Type B pancreatic cell (in vitro differentiated cells): ENCODE measurements at regions not wholly inside any gene's neighbourhood (a gene's known extent, or its start where the extent isn't known, plus 50 kb on each side); places are given as distances from the start of the nearest gene placed in this dataset.
"Not testable (repeated sequence)": the region's sequence is repeated elsewhere in the genome, so short reads cannot be mapped to it uniquely, and the experiment has no call there.

Source experiments
- DNase-seq: peaks from one replicate; pipeline ENCODE4 v3.0.0; 2021; ENCODE audit warnings: mixed read lengths; ENCODE audit not compliant: unreplicated experiment; ENCODE audit errors: extremely low spot score
- H3K27ac Mint-ChIP-seq: 2 replicates; pipeline ENCODE4 v1.8.0; 2021; ENCODE audit warnings: mild to moderate bottlenecking, mixed read lengths
- H3K27me3 Mint-ChIP-seq: 2 replicates; pipeline ENCODE4 v1.8.0; 2021; ENCODE audit warnings: mixed read lengths
- H3K36me3 Mint-ChIP-seq: 2 replicates; pipeline ENCODE4 v1.8.0; 2021; ENCODE audit warnings: mixed read lengths
- H3K4me1 Mint-ChIP-seq: one replicate; pipeline ENCODE4 v1.8.0; 2021; ENCODE audit warnings: mixed read lengths; ENCODE audit not compliant: unreplicated experiment
- H3K4me3 Mint-ChIP-seq: 2 replicates; pipeline ENCODE4 v1.8.0; 2021; ENCODE audit warnings: mild to moderate bottlenecking, mixed read lengths
- H3K9me3 Mint-ChIP-seq: 2 replicates; pipeline ENCODE4 v1.8.0; 2021; ENCODE audit warnings: mixed read lengths
- CTCF ChIP-seq: fragments of 200-600 bp; sonication (generic); conservative IDR thresholded peaks from 2 replicates; pipeline ENCODE4 v1.5.0; 2021; ENCODE audit warnings: antibody characterized with exemption, mild to moderate bottlenecking

- no peak for DNase-seq
- H3K27ac Mint-ChIP-seq: no peak overlapping the region
- no peak for TF ChIP-seq CTCF
- no peak overlapping the region for H3K4me3 Mint-ChIP-seq
- no peaks in the 10 kb centered on the region for H3K27me3 Mint-ChIP-seq
- H3K9me3 Mint-ChIP-seq: no peaks in the 10 kb centered on the region
- no peaks in the 10 kb centered on the region for H3K36me3 Mint-ChIP-seq
- H3K4me1 Mint-ChIP-seq: no peaks in the 10 kb centered on the region
Measured at GRCh38 chr16:59463776-59464175, 729.7 kb upstream of the GOT2 start.

DNA sequence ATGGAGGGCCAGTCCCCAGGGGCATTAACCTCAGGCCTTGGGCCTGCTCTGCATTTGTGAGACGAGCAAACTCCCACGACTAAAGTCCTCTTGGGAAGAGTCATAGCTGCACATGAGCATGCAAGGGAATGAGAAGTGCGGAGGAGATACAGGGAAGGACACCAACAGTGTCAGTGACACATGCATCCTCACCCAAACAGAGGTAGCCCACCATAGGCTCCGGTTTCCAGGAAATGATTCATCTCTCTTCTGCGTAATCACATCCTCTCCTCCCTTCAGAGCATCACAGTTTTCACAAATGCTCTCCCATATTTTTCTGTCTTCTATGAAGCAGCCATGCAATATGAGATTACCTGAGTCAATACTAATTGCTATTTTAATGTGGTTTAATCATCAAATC, 725.7 kb upstream of the GOT2 start:
- H3K36me3 Mint-ChIP-seq: no peaks in the 10 kb centered on the region
- H3K9me3 Mint-ChIP-seq: no peaks in the 10 kb centered on the region
- H3K27me3 Mint-ChIP-seq: no peaks in the 10 kb centered on the region
- no peak for DNase-seq
- no peak overlapping the region for H3K27ac Mint-ChIP-seq
- H3K4me1 Mint-ChIP-seq: no peaks in the 10 kb centered on the region
- H3K4me3 Mint-ChIP-seq: no peak overlapping the region
- no peak for TF ChIP-seq CTCF

DNA sequence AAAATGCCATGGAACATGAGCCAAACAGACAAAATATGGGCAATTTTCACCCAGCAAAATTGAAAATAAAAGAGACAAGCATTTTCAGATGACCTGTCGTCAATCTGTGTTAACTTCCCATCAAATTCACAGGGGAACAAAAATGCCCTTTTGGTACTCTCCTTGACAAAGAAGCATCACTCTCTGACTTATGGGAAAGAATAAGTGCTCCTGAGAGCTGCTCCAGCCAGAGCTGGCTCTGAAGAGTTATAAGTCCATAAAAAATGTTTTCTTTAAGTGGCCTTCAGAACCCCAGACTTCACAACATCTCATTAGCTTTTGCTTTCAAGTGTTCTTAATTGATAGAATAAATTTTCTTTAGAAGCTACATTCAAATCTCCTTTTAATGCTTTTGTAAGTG, 721.4 kb upstream of the GOT2 start:
- Mint-ChIP-seq H3K4me3 (no peak overlapping the region), H3K4me1 (no peaks in the 10 kb centered on the region), H3K27me3 (no peaks in the 10 kb centered on the region), H3K27ac (no peak overlapping the region), H3K36me3 (no peaks in the 10 kb centered on the region), H3K9me3 (no peaks in the 10 kb centered on the region)
- no peak for TF ChIP-seq CTCF
- DNase-seq: no peak

DNA sequence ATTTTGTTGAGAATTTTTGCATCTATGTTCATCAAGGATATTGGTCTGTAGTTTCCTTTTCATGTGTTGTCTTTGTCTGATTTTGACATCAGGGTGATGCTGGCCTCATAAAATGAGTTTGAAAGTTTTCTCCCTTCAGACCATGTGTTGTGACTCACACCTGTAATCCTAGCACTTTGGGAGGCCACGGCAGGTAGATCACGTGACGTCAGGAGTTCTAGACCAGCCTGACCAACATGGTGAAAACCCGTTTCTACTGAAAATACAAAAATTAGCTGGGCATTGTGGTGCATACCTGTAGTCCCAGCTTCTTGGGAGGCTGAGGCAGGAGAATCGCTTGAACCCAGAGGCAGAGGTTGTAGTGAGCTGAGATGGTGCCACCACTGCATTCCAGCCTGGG, 716.4 kb upstream of the GOT2 start:
- H3K27me3 Mint-ChIP-seq, H3K4me3 Mint-ChIP-seq, H3K9me3 Mint-ChIP-seq, H3K4me1 Mint-ChIP-seq, DNase-seq, H3K27ac Mint-ChIP-seq, H3K36me3 Mint-ChIP-seq: not testable (repeated sequence)

DNA sequence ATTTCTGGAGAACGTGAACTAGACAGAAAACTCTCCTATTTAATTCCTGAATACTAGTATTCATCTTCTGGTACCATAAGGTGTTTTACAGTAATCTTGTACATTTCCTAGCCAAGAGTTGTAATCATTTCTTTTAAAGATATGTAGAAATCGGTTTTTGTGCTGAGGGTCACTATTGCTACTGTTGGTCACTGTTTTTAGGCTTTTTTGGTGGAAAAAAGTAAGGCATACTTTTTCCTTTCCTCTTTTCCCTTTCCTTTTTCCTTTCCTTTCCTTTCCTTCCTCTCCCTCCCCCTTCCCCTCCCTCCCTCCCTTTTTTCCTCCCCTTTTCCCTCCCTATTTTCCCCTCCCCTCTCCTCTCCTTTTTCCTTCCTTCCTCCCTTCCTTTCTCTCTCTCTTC, 706.4 kb upstream of the GOT2 start:
- no peaks in the 10 kb centered on the region for H3K27me3 Mint-ChIP-seq
- no peak for TF ChIP-seq CTCF
- H3K36me3 Mint-ChIP-seq: no peaks in the 10 kb centered on the region
- H3K4me1 Mint-ChIP-seq: no peaks in the 10 kb centered on the region
- no peak overlapping the region for H3K4me3 Mint-ChIP-seq
- H3K27ac Mint-ChIP-seq: no peak overlapping the region
- no peaks in the 10 kb centered on the region for H3K9me3 Mint-ChIP-seq
- no peak for DNase-seq

DNA sequence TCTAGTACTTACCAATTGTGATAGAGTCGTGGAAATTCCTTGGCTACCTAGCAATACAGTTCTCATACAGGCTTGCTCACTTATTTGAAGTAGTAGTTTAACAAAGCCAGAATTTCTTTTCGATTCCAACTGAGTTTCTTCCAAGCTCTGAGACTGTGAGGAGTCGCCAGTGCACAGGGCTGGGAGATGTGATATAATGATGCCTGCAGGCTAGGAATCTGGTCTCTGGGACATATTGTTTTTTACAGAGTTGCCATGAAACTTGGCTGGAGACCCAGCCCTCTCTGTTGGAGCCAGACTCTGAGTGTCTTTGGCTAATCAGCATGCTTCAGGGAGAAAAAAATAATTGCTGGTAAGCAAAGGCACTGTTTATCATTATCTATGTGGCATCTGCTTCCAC, 698.8 kb upstream of the GOT2 start:
- Mint-ChIP-seq H3K4me3 (no peak overlapping the region), H3K9me3 (no peaks in the 10 kb centered on the region), H3K36me3 (no peaks in the 10 kb centered on the region), H3K27me3 (no peaks in the 10 kb centered on the region), H3K27ac (no peak overlapping the region), H3K4me1 (no peaks in the 10 kb centered on the region)
- no peak for TF ChIP-seq CTCF
- no peak for DNase-seq
